Natural killer cell treated with Interleukin-12 subunit alpha and Interleukin-12 subunit beta and Interleukin-15 and Interleukin-18, amount 100 ng/mL, for 72 hours (primary cell): ENCODE measurements at regions not wholly inside any gene's neighbourhood (a gene's known extent, or its start where the extent isn't known, plus 50 kb on each side); places are given as distances from the start of the nearest gene placed in this dataset.

Experiments used
- ATAC-seq, 2 donors: fragments of 150-1000 bp; cut with Tn5 transposase in 1 of 2; sonication (Bioruptor Pico), chemical (Tn5 transposase) in 1 of 2; 2 replicates each; pipeline ENCODE4 v1.10.0; 2021
- DNase-seq: peaks from one replicate; pipeline ENCODE4 v3.0.0; 2022; ENCODE audit warnings: low spot score
- H3K27ac Mint-ChIP-seq, 2 donors: 1 replicate in 1 of 2; 2 replicates in 1 of 2; pipeline ENCODE4 v1.8.0; 2022; ENCODE audit warnings: mixed read lengths in 2 of 2, mild to moderate bottlenecking in 1 of 2, moderate library complexity in 1 of 2
- H3K27me3 Mint-ChIP-seq, 2 donors: 1 replicate in 1 of 2; 2 replicates in 1 of 2; pipeline ENCODE4 v1.8.0; 2022; ENCODE audit warnings: mixed read lengths in 2 of 2
- H3K36me3 Mint-ChIP-seq: one replicate; pipeline ENCODE4 v1.8.0; 2022; ENCODE audit warnings: mixed read lengths
- H3K4me1 Mint-ChIP-seq, 2 donors: 1 replicate in 1 of 2; 2 replicates in 1 of 2; pipeline ENCODE4 v1.8.0; 2022; ENCODE audit warnings: low read depth in 2 of 2, mixed read lengths in 2 of 2, mild to moderate bottlenecking in 1 of 2
- H3K4me3 Mint-ChIP-seq: one replicate; pipeline ENCODE4 v1.8.0; 2022; ENCODE audit warnings: mixed read lengths
- H3K9me3 Mint-ChIP-seq: 2 replicates; pipeline ENCODE4 v1.8.0; 2022; ENCODE audit warnings: mixed read lengths

DNA sequence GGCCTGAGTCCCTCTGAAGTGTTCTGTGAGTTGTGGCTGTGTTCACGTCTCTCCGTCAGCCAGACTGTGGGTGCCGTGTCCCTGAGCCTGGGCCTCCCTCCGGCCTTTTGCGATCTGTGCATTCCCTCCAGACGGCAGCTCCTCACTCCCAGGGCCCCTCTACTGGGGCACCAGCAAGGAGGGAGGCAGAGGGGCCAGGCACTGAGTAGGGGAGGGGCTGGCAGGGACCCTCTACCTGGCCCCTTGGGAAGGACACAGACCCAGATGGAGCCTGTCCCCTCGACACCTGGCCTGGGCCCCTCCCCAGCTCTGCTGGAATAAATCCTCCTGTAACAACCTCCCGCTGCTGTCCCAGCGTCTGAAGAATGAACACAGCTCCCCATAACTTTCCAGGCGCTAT lies 110.0 kb upstream of the NKX1-1 start:
- Mint-ChIP-seq H3K4me1 (peaks cover 0 to 4% of the 10 kb centered on the region in 2 donors), H3K27me3 (peaks cover 3 to 9% of the 10 kb centered on the region in 2 donors), H3K27ac (no peak overlapping the region), H3K36me3 (no peaks in the 10 kb centered on the region), H3K9me3 (no peaks in the 10 kb centered on the region), H3K4me3 (no peak overlapping the region)
- DNase-seq (peak; percentile 51), ATAC-seq (no peak)

- DNase-seq = peak; percentile 52
- no peak for ATAC-seq
- peaks cover 0 to 4% of the 10 kb centered on the region in 2 donors for H3K4me1 Mint-ChIP-seq
- H3K27me3 Mint-ChIP-seq = peaks cover 3 to 7% of the 10 kb centered on the region in 2 donors
- no peak overlapping the region for H3K4me3 Mint-ChIP-seq
- H3K9me3 Mint-ChIP-seq = no peaks in the 10 kb centered on the region
- no peak overlapping the region for H3K27ac Mint-ChIP-seq
- no peaks in the 10 kb centered on the region for H3K36me3 Mint-ChIP-seq
Measured at GRCh38 chr4:1515763-1516162, 109.5 kb upstream of the NKX1-1 start.

DNA sequence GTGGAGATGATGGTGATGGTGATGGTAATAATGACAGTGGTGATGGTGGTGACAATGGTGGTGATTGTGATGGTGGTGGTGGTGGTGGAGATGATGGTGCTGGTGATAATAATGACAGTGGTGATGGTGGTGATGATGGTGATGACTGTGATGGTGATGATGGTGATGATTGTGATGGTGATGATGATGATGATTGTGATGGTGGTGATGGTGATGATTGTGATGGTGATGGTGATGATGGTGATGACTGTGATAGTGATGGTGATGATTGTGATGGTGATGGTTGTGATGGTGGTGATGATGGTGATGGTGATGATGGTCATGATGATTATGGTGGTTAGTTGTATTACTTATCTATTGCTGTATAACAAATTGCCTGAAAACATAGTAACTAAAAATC lies 108.9 kb upstream of the NKX1-1 start:
- Mint-ChIP-seq H3K4me3 (no peak overlapping the region), H3K9me3 (no peaks in the 10 kb centered on the region), H3K36me3 (no peaks in the 10 kb centered on the region), H3K4me1 (peaks cover 0 to 4% of the 10 kb centered on the region in 2 donors), H3K27me3 (peaks cover 3 to 9% of the 10 kb centered on the region in 2 donors), H3K27ac (no peak overlapping the region)
- DNase-seq = no peak
- no peak for ATAC-seq

GRCh38 chr4:1514612-1515011 lies 108.4 kb upstream of the NKX1-1 start:
- no peak for ATAC-seq

DNA sequence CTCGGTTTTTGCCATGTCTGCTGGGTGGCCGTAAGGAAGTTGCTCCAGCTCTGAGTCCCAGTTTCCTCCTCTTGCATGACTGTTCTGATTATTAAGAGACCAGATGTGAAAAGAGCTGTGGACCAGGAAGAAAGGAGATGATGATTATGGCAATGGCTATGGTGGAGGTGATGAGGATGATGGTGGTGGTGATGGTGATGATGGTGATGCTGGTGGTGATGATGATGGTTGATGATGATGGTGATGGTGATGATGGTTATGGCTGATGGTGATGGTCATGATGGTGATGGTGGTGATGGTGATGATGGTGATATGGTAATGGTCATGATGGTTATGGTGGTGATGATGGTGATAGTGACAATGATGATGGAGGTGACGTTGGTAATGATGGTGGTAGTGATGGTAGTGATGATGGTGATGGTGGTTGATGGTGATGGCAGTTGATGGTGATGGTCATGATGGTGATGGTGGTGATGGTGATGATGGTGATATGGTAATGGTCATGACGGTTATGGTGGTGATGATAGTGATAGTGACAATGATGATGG lies 107.8 kb upstream of the NKX1-1 start:
- Mint-ChIP-seq H3K27ac (no peak overlapping the region), H3K36me3 (no peaks in the 10 kb centered on the region), H3K4me3 (no peak overlapping the region), H3K9me3 (no peaks in the 10 kb centered on the region), H3K4me1 (no peaks in the 10 kb centered on the region), H3K27me3 (peaks cover 4 to 6% of the 10 kb centered on the region in 2 donors)
- ATAC-seq (no peak), DNase-seq (no peak)

More at GRCh38 chr4:1514612-1515011, 108.4 kb upstream of the NKX1-1 start:
- H3K27ac Mint-ChIP-seq = no peak overlapping the region
- no peaks in the 10 kb centered on the region for H3K9me3 Mint-ChIP-seq
- peaks cover 0 to 2% of the 10 kb centered on the region in 2 donors for H3K4me1 Mint-ChIP-seq
- peaks cover 5 to 10% of the 10 kb centered on the region in 2 donors for H3K27me3 Mint-ChIP-seq
- H3K4me3 Mint-ChIP-seq = no peak overlapping the region
- H3K36me3 Mint-ChIP-seq = no peaks in the 10 kb centered on the region
- no peak for DNase-seq

GRCh38 chr4:1512738-1513660 lies 106.8 kb upstream of the NKX1-1 start:
- ATAC-seq (peak; percentile 55 to 70), DNase-seq (peak; percentile 51)
- Mint-ChIP-seq H3K27me3 (peaks cover 6% of the 10 kb centered on the region in 2 donors), H3K4me1 (no peaks in the 10 kb centered on the region), H3K4me3 (no peak overlapping the region), H3K27ac (no peak overlapping the region), H3K36me3 (no peaks in the 10 kb centered on the region), H3K9me3 (no peaks in the 10 kb centered on the region)

DNA sequence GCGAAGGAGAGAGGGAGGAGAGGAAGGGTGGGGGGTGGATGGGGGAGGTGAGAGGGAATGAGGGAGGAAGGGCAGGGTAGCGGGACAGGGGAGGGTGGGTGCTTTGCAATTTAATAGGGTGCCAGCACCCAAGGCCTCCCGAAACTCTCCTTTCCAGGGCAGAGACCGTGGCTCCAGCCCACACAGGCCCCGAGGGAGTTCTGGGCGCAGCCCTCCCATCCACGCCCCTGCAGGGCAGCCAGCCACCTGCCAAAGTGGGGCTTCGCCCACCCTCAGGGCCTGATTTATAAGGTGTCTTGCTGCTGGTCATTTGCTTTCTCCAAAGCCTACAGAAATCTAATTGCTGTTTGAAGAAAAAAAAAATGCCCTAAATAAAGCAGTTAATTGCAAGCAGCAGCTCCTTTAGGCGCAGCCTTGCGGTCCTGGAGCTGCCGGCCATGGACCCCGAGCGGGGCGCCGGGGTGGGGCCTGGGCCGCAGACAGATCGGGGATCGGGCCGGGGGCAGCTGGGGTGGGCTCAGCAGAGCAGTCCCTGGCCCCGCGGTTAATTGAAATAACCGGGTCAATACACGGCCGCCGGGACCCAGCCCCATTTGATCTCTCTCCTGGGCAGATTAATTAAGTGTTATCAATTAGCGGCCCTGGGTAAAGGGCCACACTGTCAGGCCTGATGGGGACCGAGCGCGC lies 106.0 kb upstream of the NKX1-1 start:
- H3K4me3 Mint-ChIP-seq = no peak overlapping the region
- H3K27ac Mint-ChIP-seq = no peak overlapping the region
- ATAC-seq (no peak), DNase-seq (no peak)
- no peaks in the 10 kb centered on the region for H3K4me1 Mint-ChIP-seq
- H3K36me3 Mint-ChIP-seq = no peaks in the 10 kb centered on the region
- H3K27me3 Mint-ChIP-seq = peaks cover 6 to 11% of the 10 kb centered on the region in 2 donors
- H3K9me3 Mint-ChIP-seq = no peaks in the 10 kb centered on the region

DNA sequence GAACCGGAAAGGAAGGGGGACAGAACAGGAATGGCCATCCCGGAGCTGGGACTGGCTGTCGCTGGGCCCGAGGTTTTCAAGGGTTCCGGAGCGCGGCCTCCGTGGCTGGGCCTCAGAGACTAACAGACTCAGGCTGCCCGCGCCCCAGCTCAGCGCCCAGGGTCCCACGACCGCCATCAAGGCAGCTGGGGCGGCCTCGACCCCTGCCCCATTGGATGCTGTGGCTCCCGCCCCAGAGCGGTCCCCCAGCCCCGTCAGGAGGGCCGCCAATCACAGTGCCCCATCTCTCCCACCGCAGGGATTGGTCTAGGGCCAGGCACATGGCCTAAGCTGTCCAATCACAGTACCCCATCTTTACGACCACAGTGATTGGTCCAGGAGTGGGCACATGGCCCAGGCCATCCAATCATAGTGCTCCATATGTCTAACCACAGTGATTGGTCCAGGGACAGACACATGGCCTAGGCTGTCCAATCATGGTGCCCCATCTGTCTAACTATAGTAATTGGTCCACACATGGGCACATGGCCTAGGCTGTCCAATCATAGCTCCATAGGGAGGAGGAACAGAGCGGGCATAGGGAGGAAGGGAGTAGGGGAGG lies 105.3 kb upstream of the NKX1-1 start:
- Mint-ChIP-seq H3K4me1 (no peaks in the 10 kb centered on the region), H3K36me3 (no peaks in the 10 kb centered on the region), H3K27me3 (peaks cover 6 to 13% of the 10 kb centered on the region in 2 donors), H3K27ac (no peak overlapping the region), H3K4me3 (no peak overlapping the region), H3K9me3 (no peaks in the 10 kb centered on the region)
- DNase-seq (peak; percentile 37), ATAC-seq (peak; percentile 43 to 68)

DNA sequence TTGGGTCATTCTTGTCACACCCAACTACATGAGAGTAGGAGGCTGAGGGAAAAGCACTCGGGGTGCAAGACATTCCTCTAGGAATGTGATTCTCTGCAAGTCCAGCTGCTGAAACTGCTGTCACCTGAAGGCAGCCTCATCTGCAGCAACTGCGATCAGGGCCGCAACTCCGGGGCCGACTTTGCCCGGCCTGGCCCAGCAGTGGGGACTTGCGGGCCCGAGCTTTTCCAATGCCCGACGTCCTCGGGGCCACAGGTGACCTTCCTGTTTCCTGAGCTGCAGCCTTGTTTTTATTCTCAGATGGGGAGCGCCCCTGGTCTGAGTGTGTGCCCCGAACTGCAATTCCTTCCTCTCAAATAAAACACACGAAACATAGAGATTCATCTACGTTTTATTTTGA lies 104.7 kb upstream of the NKX1-1 start:
- peak; percentile 31 for DNase-seq
- no peak overlapping the region for H3K4me3 Mint-ChIP-seq
- peaks cover 6 to 15% of the 10 kb centered on the region in 2 donors for H3K27me3 Mint-ChIP-seq
- no peaks in the 10 kb centered on the region for H3K36me3 Mint-ChIP-seq
- no peak overlapping the region for H3K27ac Mint-ChIP-seq
- ATAC-seq = no peak
- no peaks in the 10 kb centered on the region for H3K4me1 Mint-ChIP-seq
- no peaks in the 10 kb centered on the region for H3K9me3 Mint-ChIP-seq

DNA sequence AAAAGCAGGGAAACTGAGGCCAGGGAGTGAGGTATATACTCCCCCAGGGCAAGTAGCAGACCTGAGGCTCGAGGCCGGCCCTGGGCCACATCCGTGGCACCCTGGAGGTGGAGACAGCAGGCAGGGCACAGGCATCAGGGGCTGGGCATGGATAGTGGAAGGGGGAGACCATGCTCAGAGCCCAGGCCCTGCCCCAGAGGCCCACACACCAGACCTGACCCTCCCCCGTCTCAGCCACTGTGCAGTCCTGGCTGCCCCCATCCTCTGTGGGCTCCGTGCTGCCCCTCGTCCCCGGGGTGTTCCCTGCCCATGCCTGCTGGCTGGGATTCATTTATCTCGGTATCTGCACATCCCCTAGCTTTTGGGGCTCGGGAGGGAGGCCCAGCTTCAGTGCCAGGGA lies 103.1 kb upstream of the NKX1-1 start:
- H3K27me3 Mint-ChIP-seq = peaks cover 6 to 15% of the 10 kb centered on the region in 2 donors
- no peaks in the 10 kb centered on the region for H3K4me1 Mint-ChIP-seq
- H3K9me3 Mint-ChIP-seq = no peaks in the 10 kb centered on the region
- DNase-seq (no peak), ATAC-seq (peak in 1 of 2 donors; percentile 8)
- no peaks in the 10 kb centered on the region for H3K36me3 Mint-ChIP-seq
- H3K4me3 Mint-ChIP-seq = no peak overlapping the region
- no peak overlapping the region for H3K27ac Mint-ChIP-seq

DNA sequence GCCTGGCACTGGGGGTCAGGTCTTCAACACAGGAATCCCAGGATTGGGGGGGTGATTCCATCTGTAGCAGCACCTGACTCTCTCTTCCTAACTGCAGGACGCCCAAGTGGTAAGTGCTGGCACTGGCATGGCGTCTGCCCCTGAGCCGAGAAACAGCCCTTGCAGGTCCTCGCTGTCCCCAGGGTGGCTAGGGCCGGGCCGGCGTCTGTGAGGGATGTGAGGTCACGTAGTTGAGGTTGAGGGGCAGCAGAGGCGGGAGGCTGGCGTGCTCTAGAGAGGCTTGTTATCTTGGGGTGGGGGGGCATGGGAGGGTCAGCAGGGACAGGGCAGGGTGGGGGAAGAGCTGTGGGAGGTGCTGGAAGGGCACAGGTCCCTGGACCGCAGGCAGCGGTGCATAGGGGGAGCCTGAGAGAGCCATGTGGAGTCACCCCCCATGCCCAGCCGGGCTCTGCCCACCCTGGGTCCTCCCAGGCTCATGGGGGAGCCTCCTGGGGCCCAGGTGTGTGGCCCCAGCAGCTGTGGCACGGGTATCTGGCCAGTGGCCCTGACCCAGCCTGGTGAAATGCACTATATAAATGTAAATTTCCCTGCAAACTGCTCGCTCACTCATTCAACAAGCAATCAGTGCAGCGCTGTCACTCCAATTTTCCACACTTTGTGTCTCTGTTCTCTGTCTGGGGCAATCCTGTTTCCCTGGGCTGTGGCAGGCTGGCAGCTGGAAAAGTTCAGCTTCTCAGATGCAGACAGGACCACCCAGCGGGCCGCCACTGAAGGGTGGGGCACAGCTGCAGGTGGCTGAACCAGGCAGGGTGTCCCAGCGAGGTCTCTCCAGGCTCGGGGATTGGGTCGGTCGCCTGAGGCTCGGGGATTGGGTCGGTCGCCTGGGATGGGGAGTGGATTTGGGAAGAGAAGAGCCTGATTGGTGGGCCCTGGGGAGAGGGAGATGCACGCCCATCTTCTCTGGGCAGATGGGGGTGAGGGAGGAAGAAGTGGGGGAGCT lies 102.2 kb upstream of the NKX1-1 start:
- H3K27ac Mint-ChIP-seq = no peak overlapping the region
- DNase-seq = no peak
- ATAC-seq = no peak

GRCh38 chr4:1506956-1507721 lies 100.9 kb upstream of the NKX1-1 start:
- Mint-ChIP-seq H3K27me3 (peaks cover 6 to 15% of the 10 kb centered on the region in 2 donors), H3K27ac (no peak overlapping the region), H3K9me3 (no peaks in the 10 kb centered on the region), H3K4me3 (no peak overlapping the region), H3K36me3 (no peaks in the 10 kb centered on the region), H3K4me1 (no peaks in the 10 kb centered on the region)
- DNase-seq = no peak
- no peak for ATAC-seq

More for the DNA sequence above, 102.2 kb upstream of the NKX1-1 start:
- Mint-ChIP-seq H3K4me3 (no peak overlapping the region), H3K9me3 (no peaks in the 10 kb centered on the region), H3K36me3 (no peaks in the 10 kb centered on the region), H3K27me3 (peaks cover 6 to 15% of the 10 kb centered on the region in 2 donors), H3K4me1 (no peaks in the 10 kb centered on the region)
